Astrocyte (in vitro differentiated cells and primary cell): ENCODE measurements at regions not wholly inside any gene's neighbourhood (a gene's known extent, or its start where the extent isn't known, plus 50 kb on each side); places are given as distances from the start of the nearest gene placed in this dataset.

ENCODE experiments used
- CTCF ChIP-seq: IDR thresholded peaks from 2 replicates; pipeline ENCODE4 v1.5.1; 2011; ENCODE audit warnings: low read depth, mild to moderate bottlenecking, inconsistent platforms, low read length, moderate library complexity; ENCODE audit not compliant: insufficient read depth
- EZH2 ChIP-seq: IDR thresholded peaks from 2 replicates; pipeline ENCODE4 v1.6.1; 2012; ENCODE audit warnings: mild to moderate bottlenecking, low read length, inconsistent platforms; ENCODE audit not compliant: insufficient read depth

GRCh38 chr1:177660188-177660587 lies 309.7 kb downstream of the SEC16B start:
- TF ChIP-seq EZH2 (no peak), CTCF (no peak)
